ENCODE measurements at regions not wholly inside any gene's neighbourhood (a gene's known extent, or its start where the extent isn't known, plus 50 kb on each side); places are given as distances from the start of the nearest gene placed in this dataset.

DNA sequence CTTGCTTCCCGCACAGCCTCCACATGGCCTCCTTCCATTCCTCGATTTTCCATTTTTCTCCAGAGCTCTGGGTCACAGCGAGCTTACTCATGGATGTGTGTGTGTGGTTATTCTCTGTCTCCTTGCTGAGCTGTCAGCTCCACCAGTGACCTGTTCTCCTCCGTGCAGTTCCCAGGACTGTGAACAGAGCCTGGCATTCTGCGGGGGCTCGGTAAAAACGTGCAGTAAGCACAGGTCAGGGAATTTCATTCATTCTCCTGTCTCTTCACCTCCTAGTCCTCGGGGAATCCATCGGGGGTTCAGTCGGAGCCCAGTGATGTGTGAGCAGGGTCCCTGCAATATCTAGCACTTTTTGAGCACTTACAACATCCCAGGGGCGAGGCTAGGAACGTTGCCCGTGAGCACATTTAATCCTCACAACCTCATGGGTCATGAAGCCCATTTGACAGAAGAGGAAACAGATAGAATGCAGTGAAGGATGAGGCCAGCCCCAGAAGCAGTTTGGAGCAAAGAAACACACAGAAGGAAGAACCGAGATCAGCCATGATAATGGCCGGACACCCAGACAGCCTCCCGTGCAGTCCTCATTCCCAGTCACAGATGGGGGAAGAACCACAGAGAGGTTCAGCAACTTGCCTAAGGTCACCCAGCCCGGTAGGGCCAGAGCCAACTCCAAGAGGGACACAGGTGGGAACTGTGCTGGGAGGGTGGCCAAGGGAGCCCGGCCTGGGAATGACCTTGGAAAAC lies 183.2 kb upstream of the GSE1 start:
- no peak for DNase-seq

DNA sequence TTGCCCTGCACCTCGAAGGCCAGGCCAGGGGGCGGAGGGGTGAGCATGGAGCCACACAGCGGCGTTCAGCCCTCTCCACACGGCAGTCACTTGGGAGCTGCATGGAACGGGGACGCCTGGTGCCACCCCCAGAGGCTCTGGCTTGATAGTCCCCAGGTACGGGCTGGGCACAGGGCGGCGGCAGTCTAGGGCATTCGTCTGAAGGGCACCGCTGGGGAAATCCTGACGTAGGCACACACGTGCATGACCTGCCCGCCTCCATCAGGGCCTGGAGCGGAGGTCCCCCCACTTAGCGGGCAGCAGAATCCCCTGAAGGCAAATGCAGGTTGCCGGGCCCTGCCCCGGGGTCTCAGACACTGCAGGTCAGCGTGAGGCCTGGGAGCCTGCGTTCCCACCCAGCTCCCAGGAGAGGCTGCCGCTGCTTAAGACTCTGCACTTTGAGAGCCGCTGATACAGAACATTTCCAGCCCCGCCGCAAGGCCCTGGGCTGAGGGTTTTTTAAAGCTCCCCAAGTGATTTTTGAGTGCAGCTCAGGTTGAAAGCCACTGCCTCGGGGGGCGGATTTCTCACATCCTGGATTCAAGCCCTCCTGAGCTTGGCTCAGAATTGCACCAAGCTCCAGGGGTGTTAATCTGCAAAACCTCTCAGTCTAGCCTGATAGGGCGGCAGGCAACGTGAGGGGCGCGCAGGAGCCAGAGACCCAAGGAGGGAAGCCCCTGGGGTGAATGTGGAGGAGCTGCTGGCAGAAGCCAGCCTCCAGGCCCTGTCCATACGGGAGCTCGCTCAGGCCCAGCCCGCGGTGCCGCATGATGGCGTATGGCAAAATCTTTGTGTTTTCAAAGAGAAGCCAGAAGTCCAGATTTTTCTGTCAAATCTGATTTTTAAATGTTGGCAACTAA lies 182.3 kb upstream of the GSE1 start:
- DNase-seq: no peak

DNA sequence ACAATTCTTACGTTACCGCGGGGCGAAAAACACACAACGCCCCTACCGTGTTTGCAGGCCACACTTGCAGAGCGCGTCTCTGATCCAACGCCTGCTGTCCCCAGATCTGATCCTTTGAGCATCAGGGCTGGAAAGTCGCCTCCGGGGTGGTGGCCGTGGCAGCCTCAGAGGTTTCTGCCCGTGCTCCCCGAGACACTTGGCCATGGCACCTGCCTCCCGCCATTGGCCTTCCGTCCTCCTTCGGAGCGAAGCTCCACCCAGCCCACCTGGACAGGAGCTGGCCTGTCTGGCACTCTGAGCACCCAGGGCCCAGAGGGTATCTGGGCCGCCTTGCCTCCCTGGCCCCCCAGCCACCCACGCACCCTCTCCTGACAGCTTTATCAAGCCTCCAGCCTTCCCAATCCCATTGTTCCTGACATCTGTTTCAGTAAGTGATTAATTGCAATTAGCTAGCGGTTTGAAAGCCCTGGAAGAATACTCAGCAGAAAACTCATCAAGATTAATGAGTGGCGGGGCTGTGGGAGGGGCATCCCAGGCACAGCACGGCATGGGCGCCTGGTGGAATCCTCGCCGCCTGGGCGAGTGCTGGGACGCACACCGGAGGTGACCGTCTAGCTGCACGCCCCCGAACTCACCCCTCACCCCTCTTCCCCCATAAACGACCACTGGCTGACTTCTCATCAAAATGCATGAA lies 181.5 kb upstream of the GSE1 start:
- DNase-seq: no peak

DNA sequence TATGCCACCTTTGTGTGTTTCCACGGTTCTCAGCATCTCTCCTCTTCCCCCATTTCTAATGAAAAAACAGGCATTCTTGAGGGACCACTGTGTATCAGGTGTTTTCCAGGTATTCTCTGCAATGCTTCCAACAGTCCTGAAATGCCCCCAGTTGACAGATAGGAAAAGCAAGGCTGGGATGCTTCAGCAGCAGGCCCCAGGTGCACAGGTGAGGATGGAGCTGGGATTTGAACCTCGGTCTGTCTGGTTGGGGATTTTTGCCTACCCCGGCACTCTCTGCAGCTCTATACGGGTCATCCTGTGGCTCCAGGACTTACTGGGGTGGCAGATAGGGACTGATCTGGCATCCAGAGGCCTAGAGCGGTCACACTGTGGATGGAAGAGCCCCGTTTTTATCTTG lies 180.5 kb upstream of the GSE1 start:
- no peak for DNase-seq

DNA sequence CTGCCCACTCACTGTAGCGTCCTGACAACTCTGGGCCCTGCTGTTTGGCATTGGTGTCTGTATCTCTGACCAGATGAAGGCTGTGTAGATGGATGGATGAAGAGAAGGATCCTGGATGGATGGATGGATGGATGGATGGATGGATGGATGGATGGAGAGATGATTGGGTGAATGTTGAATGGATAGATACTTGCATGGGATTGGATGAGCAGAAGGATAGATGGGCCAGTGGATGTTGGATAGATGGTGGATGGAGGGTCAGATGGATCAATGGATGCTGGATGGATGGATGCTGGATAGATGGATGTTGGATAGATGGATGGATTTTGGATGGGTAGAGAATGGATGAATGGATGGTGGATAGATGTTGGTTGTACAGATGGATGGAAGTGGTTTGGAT lies 179.6 kb upstream of the GSE1 start:
- no peak for DNase-seq

DNA sequence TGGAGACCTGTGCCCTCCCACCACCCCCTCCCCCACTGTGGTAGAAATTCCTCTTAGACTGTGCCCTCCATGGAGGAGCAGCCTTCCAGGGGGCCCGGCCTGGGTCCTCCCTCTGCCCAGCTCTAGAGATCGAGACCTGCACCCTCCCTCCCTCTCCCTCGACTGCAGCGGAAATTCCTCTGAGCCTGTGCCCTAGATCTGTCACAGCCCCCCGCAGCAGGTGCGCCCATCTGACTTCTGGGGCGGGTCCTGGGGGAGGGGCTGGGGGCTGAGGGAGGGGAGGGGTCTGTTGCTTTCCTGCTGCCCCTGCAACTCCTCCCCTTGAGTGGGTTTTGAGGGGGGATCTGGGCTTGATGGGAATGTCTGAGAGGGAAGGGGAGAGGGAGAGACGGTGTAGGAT lies 177.8 kb upstream of the GSE1 start:
- no peak for DNase-seq

DNA sequence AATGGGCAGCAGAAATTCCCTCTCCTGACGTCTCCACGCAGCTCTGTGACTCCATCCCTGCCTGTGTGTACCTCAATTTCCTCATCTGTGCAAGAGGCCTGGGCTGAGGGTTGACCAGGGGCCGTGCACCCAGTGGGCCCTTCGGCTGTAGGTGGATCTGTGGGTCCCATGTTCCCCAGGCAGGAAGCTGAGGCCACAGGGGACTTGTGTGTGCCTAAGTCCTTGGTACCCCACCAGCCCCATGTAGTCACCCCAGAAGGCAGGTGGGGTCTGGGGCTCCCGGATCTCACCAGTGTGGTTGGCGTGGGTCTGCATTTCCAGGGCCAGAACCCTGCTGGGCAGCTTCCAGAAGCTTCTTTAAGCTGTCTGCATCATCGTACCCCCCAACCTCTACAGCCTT lies 177.4 kb upstream of the GSE1 start:
- DNase-seq: no peak

DNA sequence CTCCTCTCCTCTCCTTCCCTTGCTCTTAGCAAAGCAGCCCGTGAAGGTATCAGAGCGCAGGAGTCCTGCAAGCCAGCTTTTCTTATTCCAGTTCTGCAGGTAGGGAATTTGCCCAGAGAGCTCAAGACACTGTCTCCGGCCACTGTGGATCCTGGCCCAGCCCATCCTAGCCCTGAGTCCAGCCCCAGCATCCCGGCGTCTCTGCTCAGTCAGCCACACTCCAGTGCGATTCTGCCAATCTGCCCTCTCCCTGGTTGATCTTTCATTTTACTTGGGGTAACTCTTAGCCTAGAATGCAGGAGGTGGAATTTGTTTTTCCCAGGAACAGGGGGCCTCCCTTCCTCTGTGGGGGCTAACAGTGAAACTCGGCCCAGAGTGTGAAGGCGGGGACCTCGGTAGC lies 176.9 kb upstream of the GSE1 start:
- DNase-seq: no peak

DNA sequence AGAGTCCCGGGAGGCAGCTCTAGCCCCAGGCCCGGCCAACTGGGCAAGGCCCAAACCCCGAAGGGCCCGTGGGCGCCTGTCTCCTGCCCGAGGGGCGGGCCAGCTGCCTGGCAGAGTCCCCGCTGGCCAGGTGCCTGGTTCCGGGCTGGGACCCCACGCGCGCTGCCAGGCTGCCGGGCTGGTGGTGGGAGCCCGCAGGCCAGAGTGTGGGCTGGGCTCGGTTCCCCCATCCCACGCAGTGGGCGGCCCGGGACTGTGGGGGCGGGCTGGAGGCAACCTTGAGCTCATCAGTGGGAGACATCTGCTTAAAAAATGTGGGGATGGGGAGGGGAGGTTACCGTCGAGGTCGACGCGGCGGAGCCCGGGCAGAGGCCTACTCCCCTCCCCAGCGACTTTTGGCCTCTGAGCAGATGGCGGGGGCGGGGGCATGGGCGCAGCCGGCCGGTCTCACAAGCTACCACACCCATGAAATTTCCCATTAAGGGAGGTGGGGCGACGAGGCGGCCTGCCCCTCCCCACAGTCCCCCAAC lies 176.4 kb upstream of the GSE1 start:
- DNase-seq: peak in 1 of 2 experiments; percentile 44

DNA sequence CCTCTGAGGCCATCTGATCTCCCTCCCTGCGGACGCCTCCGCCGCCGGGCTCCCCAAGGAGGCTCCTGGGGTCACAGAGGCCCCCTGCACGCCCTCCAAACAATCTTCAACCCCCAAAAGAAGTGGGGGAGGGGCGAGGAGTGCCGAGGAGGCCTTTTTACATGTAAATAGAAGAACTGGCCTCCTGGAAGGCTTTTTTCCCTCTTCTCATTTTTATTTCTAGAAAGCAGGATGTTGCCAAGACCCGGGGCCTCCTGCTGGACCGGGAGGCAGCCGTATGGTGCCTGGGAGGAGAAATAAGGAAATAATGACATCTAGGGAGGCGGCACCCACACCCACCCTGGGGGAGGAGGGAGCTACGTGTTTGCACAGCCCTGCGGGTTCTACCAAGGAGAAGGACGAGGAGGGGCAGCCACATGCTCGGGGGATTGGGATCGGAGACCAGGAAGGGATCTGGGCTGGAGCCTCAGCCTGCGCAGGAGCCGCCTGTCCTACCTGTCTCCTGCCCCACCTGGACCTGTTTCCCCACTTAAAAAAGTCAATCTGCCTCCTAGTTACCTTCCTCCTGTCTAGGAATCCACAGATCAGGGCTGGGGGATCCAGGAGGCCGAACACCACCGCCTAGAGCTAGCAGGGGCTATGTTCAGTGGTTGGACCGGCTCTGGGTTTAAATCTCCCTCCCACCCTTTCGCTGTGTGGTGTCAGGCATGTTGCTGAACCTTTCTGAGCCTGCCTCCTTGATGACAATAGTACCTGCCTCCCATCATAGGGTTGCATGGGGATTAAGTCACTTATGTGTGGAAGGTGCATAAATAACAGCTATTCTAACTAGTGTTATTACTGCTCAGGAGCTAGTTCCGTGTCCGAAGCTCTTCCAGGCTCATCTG lies 175.7 kb upstream of the GSE1 start:
- DNase-seq: peak; percentile 53 to 78

DNA sequence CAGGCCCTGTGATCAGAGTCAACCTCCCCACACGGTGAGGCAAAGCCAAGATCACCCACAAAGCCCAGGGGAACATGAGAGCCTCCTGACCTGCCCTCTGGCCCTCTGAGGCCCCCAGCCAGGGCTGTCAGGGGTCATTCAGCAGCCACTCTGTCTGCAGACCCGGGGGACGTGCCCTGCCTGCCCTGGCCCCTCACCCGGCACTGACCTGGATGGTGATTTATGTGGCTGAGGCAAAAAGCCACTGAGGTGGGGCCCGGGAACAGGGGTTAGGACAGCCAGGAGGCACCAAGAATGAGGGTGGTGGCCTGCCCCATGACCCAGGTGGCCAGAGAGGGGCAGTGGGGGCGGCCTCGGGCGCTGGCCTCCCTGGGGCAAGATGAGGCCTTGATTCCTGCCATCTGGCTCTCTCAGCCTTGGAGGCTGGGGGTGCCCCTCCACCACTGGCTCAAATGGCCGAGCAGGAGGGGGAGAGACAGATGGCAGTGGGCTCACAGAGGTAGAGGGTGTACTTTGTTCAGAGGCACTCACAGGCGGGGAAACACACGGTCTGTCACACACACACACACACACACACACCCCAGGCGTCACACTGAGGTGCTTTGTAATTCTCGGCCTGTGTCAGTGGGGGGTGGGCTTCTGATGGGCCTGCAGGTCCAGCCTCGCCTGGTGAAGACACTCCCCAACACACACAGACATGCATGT lies 174.0 kb upstream of the GSE1 start:
- DNase-seq: no peak

DNA sequence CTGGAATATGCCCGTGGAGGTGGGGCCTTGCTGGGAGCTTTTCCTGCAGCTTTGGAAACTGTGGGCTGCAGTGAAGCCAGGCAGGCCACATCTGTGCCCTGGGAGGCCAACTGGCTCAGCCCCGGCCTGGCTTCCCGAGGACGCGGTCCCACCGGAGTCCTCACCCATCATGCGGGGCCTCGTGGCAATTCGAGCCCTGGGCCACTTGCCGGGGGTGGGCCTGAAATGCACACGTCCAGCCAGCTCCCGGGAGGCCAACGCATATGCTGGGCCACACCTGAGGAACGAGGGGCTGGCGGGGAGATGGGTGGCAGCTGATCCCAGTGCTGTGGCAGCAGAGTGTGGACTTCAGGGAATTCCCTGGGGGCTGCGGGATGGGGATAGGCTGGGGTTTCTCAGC lies 172.4 kb upstream of the GSE1 start:
- no peak for DNase-seq

DNA sequence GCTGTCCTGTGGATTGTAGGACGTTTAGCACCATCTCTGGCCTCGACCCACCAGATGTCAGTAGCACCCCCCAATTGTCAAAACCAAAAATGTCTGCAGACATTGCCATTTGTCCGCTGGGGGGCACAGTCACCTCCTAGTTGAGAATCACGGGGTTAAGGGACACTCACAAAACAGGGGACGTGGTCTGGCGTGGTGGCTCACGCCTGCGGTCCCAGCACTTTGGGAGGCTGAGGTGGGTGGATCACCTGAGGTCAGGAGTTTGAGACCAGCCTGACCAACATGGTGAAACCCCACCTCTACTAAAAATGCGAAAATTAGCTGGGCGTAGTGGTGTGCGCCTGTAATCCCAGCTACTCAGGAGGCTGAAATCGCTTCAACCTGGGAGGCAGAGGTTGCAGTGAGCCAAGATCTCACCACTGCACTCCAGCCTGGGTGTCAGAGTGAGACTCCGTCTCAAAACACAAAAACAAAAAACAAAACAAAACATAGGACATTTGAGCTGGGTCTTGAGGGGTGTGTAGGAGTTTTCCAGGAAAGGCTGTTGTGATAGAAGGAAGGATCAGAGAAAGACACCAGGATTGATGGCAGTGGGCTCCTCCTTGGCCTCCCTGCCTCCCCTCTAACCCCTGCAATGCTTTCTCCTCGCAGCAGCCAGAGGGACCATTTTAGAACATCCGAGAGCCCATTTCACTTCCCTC lies 171.8 kb upstream of the GSE1 start:
- DNase-seq: no peak

DNA sequence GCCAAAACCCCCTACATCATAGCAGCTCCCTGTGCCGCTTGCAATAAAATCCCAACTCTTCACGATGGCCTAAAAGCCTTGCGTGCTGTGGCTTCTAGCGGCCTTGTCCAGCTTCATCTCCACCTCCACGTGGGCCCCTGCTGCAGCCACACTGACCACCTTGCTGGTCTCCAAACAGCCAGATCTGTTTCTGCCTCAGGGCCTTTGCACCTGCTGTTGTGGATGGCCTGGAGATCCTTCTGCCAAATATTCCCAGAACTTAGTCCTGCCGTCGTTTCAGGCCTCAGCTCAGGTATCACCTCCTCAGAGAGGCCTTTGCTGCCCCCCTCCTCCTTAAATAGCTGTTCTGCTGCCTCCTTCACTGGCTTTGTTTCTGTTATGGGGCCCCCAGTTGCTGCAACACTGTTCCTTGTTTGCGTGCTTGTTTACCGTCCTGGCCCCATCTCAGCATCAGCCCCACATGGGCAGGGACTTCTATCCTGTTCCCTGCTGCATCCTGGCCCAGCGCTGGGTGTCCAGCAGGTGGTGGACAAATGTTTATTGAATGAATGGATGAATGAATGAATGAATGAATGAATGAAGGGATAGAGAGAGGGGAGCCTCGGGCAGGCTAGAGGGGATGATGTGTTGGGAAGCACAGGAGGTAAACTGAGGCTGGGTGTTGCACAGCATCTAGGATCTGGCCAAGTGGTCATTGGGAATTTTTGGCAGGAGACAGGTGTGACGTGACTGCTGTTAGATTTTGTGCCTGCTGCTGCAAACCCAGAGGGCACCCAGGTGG lies 171.0 kb upstream of the GSE1 start:
- DNase-seq: no peak

DNA sequence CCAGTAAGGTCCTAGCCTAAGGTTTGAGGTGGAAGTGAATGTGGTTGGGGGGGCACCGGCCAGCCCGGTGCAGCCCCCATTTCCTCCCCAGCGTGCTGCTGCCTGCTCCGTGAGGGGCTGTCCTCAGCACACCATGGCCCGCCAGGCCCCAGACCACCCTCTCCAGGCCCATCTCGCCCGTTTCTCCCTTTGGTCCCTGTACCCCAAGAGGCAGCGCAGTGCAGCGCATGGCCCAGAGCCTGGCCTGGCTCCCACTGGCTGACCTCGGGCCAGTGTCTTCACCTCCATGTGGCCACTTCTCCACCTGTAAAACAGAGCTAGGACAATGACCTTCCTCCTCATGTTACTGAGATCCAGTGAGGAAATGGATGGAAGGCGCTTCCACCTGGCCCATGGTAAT lies 170.0 kb upstream of the GSE1 start:
- no peak for DNase-seq

DNA sequence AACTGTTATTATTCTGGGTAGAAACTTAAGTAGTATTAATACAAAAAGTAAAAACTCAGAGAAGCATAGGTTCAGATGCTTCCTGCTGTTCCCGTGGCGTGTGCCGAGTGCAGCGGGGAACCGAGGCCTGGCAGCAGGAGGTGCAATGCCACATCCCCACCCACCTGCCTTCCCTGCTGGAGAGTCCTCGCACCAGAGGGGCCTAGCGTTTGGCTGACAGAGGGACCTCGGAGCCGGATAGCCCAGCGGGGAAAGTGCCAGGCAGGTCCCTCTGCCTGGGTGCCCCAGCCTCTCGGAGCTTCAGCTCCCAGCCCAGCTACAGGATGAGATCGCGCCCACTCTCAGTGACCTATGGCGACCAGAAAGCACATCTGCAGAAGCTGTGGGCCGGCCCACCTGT lies 169.6 kb upstream of the GSE1 start:
- DNase-seq: no peak

DNA sequence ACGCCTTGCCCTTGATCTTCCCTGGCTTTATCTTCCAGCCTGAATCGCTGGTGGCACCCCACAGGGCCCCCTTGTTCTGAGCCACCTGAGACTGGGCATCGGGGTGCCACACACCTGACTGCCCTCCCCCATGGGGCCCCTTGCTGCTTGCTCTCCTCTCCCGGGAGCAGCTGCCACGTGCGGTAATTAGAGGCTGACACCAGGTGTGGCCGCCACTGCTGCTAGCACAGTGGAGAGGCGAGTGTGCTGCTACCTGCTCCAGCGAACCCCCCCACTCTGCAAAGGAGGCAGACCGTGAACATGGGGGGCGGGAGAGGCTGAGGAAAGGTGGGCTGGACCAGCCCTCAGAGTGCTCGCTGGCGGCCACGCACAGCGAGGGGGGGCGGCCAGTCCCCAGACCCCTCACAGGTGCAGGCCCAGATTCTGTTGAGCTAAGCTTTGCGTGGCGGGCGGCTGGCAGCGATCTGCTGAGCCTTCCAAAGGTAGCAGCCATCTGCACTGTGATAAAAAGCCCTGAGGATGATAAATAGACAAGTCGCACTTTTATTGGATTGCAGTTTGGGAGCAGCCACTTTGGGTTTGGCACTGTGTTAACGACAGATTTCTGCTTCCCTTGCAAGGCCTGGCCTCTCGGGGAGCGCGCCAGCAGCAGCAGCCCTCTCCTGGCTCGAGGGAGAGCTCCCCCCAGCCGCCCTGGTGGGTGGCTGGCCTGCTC lies 167.9 kb upstream of the GSE1 start:
- DNase-seq: peak; percentile 51 to 79

DNA sequence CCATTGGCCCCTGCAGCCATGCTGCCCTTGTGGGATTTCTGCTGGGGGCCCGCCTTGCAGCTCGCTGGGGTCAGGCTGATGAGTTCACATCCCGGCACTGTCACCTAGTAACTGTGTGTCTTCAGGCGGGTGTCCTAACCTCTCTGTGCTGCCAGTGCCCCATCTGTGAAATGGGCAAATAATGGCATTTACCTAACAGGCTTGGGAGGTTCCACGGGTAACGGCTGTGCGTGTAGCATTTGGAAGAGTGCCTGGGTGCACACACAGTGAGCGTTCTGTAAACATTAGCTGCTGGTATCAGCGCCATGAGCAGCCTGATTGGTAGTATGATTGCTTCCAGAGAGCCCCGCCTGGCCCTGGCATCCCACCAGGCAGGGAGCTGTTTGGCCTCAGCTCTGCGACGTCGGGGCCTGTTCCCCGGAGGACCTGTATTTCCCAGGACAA lies 167.3 kb upstream of the GSE1 start:
- no peak for DNase-seq

DNA sequence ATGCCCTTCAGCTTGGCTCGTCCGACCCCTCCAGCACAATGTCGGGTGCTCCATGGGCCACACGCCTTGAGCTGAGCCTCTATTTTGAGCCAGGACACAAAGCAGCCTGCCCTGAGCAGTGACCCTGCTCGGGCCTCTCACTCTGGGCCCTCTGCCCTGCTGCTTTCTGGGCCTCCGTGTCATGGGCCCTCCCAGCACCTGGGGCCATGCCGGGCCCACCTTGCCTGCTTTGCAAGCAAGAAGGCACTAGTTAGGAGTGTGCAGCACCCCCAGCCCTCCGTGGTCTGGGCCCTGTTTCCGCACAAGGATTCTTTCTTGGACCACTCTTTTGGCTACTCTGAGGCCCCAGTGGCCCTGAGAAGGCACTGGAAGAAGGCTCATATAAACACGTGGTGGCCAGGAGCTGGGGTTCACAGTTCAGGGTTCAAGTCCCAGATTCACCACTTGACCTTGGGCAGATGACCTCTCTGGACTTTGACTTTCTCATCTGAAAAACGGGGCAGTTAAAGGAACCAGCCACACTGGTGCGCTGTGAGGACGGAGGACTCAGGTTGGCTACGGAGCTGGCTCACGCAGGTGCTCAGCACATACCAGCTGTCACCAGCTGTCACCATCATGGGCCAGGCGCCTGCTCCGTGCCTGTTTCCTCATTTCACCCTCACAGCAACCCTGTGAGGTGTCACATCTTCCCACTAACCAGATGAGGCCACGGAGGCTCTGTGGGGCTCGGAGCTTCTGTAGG lies 166.0 kb upstream of the GSE1 start:
- no peak for DNase-seq
